ENCODE measurements at regions not wholly inside any gene's neighbourhood (a gene's known extent, or its start where the extent isn't known, plus 50 kb on each side); places are given as distances from the start of the nearest gene placed in this dataset.

DNA sequence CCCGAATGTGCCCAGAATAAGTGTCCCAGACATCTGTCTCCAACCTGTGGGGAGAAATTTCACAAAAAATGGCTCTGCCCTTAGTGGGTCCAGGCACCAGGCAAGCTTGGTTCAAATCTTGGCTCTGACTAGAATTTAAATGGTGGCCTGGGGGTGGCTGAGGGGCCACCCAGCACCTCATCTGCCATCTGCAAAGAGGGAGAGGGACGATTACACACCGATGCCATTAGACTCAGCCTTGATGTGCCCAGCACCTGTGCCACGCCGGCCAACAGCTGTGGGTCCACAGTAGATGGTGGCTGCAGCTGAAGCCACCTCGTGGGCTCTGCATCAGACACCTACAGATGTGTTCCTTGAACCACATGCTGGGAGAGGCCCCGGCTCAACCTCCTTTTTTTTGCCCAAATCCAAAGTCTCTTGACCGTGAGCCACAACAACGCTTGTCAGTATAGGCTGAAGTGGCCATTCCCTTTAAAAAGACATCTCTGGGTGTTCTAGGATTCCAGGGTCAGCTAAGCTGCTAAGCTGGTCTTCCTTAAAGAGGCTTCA is 222.0 kb upstream of the RAB6C start:
- Histone ChIP-seq H2AFZ (ENCODE audit: low read depth, low read length) (no peak overlapping the region), H3K4me3 (replicated peaks in 1 of 3; ENCODE audit: insufficient read depth in 1 of 3, low read depth in 1 of 3, low read length in 3 of 3) (no peak overlapping the region), H3K9me1 (replicated peaks; ENCODE audit: control insufficient read depth, extremely low read depth, insufficient read depth, low read length) (no peaks in the 10 kb centered on the region), H3K36me3 (ENCODE audit: control insufficient read depth in 2 of 2, extremely low read depth in 1 of 2, insufficient read depth in 2 of 2, low read length in 2 of 2) (no peaks in the 10 kb centered on the region), H3K79me2 (ENCODE audit: control insufficient read depth, insufficient read depth, low read length) (no peaks in the 10 kb centered on the region), H3K27ac (ENCODE audit: insufficient read depth, low read depth, low read length) (no peak overlapping the region), H3K9me3 (replicated peaks; ENCODE audit: control insufficient read depth, insufficient read depth, low read length) (peaks cover 2% of the 10 kb centered on the region), H3K9ac (replicated peaks; ENCODE audit: extremely low read depth, insufficient read depth, low read length) (no peak overlapping the region), H3K4me2 (ENCODE audit: insufficient read depth, low read length) (no peak overlapping the region), H4K20me1 (replicated peaks; ENCODE audit: control insufficient read depth, extremely low read depth, insufficient read depth, low read length) (no peaks in the 10 kb centered on the region), H3K27me3 (ENCODE audit: control insufficient read depth in 2 of 2, insufficient read depth in 2 of 2, low read length in 2 of 2) (no peaks in the 10 kb centered on the region), H3K4me1 (ENCODE audit: control insufficient read depth, extremely low read depth, insufficient read depth, low read length) (no peaks in the 10 kb centered on the region)
- POLR2A ChIA-PET = no interaction called here
- intact Hi-C loops (cut with micrococcal nuclease) (no loop called here), dilution Hi-C loops (cut with MboI; ENCODE audit: extremely low pct_ligation_motif_present, low sequenced_read_pairs) (no loop called here)
- CTCF ChIA-PET = no interaction called here
- TF ChIP-seq FOS (IDR thresholded peaks at IDR 0.05; ENCODE audit: borderline replicate concordance, insufficient read depth, low read length) = no peak
- TF ChIP-seq POLR2AphosphoS5 (IDR thresholded peaks at IDR 0.05; ENCODE audit: insufficient read depth, low read depth, low read length) = no peak
- no peak for TF ChIP-seq POLR2A (IDR thresholded peaks at IDR 0.05; ENCODE audit: low read depth, low read length)
- TF ChIP-seq MYC (IDR thresholded peaks at IDR 0.05; ENCODE audit: low read depth, low read length) = no peak
- TF ChIP-seq, protein P1, sequence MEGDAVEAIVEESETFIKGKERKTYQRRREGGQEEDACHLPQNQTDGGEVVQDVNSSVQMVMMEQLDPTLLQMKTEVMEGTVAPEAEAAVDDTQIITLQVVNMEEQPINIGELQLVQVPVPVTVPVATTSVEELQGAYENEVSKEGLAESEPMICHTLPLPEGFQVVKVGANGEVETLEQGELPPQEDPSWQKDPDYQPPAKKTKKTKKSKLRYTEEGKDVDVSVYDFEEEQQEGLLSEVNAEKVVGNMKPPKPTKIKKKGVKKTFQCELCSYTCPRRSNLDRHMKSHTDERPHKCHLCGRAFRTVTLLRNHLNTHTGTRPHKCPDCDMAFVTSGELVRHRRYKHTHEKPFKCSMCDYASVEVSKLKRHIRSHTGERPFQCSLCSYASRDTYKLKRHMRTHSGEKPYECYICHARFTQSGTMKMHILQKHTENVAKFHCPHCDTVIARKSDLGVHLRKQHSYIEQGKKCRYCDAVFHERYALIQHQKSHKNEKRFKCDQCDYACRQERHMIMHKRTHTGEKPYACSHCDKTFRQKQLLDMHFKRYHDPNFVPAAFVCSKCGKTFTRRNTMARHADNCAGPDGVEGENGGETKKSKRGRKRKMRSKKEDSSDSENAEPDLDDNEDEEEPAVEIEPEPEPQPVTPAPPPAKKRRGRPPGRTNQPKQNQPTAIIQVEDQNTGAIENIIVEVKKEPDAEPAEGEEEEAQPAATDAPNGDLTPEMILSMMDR (IDR thresholded peaks at IDR 0.05; ENCODE audit: extremely low read depth in 1 of 2, insufficient read depth in 1 of 2, low read depth in 1 of 2, low read length in 2 of 2) = no peak
- no peak for TF ChIP-seq GATA2 (IDR thresholded peaks at IDR 0.05; ENCODE audit: insufficient read depth, insufficient read length, low read depth, low read length)
- no peak for TF ChIP-seq JUN (IDR thresholded peaks at IDR 0.05; ENCODE audit: borderline replicate concordance, insufficient read depth, insufficient read length, low read depth)
- DNase-seq (ENCODE audit: low read depth, low spot score) (no peak), FAIRE-seq (no peak)
- BruUV-seq (replicated peaks) = no TSS peak
